Lung (tissue), 11 donors: ENCODE measurements at regions not wholly inside any gene's neighbourhood (a gene's known extent, or its start where the extent isn't known, plus 50 kb on each side); places are given as distances from the start of the nearest gene placed in this dataset.

Source experiments
- ATAC-seq: fragments of 200-7000 bp; cut with Tn5 transposase; one replicate; pipeline ENCODE4 v1.9.1; 2020; ENCODE audit warnings: moderate number of reproducible peaks; ENCODE audit not compliant: insufficient read depth, low FRiP score
- DNase-seq, 3 donors: peaks; one replicate each; pipeline ENCODE4 v3.0.0-alpha.2; 2013 to 2017
- H3K27ac ChIP-seq, 2 donors: one replicate each; pipeline ENCODE4 v1.5.1; 2013; ENCODE audit warnings: mild to moderate bottlenecking in 2 of 2, moderate library complexity in 2 of 2, control low read depth in 1 of 2, inconsistent platforms in 1 of 2, low read depth in 1 of 2, low read length in 1 of 2
- H3K27me3 ChIP-seq, 3 donors: one replicate each; pipeline ENCODE4 v1.5.1; 2013; ENCODE audit warnings: low read length in 2 of 3; ENCODE audit not compliant: control insufficient read depth in 3 of 3, insufficient read depth in 3 of 3
- H3K36me3 ChIP-seq, 4 donors: one replicate each; pipeline ENCODE4 v1.5.1; 2013; ENCODE audit warnings: low read length in 4 of 4, mild to moderate bottlenecking in 1 of 4, moderate library complexity in 1 of 4; ENCODE audit not compliant: control insufficient read depth in 4 of 4, insufficient read depth in 4 of 4
- H3K4me1 ChIP-seq, 5 donors: one replicate each; pipeline ENCODE4 v1.5.1; 2013; ENCODE audit warnings: low read length in 5 of 5, mild to moderate bottlenecking in 2 of 5, moderate library complexity in 1 of 5; ENCODE audit not compliant: control insufficient read depth in 5 of 5, insufficient read depth in 5 of 5
- H3K4me3 ChIP-seq: one replicate; pipeline ENCODE4 v1.5.1; 2013; ENCODE audit warnings: mild to moderate bottlenecking, control low read depth, moderate library complexity
- H3K9ac ChIP-seq, 2 donors: one replicate each; pipeline ENCODE4 v1.5.1; 2013; ENCODE audit warnings: low read length in 2 of 2, control low read depth in 1 of 2; ENCODE audit not compliant: insufficient read depth in 1 of 2
- H3K9me3 ChIP-seq, 4 donors: one replicate each; pipeline ENCODE4 v1.5.1; 2013; ENCODE audit warnings: low read length in 3 of 4, mild to moderate bottlenecking in 1 of 4, moderate library complexity in 1 of 4; ENCODE audit not compliant: control insufficient read depth in 4 of 4, insufficient read depth in 3 of 4
- CTCF ChIP-seq: IDR thresholded peaks from 2 replicates; pipeline ENCODE4 v1.5.1; 2012; ENCODE audit warnings: mild to moderate bottlenecking; ENCODE audit errors: control extremely low read depth, extremely low read depth
- WGBS, 2 donors: extraction: QIAGEN DNeasy Blood & Tissue Kit; methylation state at CpG; one replicate each; pipeline ENCODE4 v1.1.7; 2013; 5-methylcytosine and 5-hydroxymethylcytosine counted together
- donor health status: control.
- donor health status: control.
- donor health status: Bipolar disorder and iron deficiency.
- donor health status: healthy.
- donor health status: DM: yes; HTN: yes; CAD: no.

- no peak for TF ChIP-seq CTCF
- peaks cover 0 to 7% (median 0%) of the 10 kb centered on the region in 5 donors for H3K4me1 ChIP-seq
- no peak overlapping the region for H3K4me3 ChIP-seq
- no peak for DNase-seq
- 93 to 96% methylated on average over 1 of the region's 1 CpG for WGBS, 2 donors
- H3K9me3 ChIP-seq: no peaks in the 10 kb centered on the region
- ATAC-seq: no peak
- no peaks in the 10 kb centered on the region for H3K27me3 ChIP-seq
- no peaks in the 10 kb centered on the region for H3K36me3 ChIP-seq
- H3K9ac ChIP-seq: no peak overlapping the region
- H3K27ac ChIP-seq: no peak overlapping the region
Measured at GRCh38 chr3:81301230-81301629, 460.2 kb downstream of the GBE1 start.

DNA sequence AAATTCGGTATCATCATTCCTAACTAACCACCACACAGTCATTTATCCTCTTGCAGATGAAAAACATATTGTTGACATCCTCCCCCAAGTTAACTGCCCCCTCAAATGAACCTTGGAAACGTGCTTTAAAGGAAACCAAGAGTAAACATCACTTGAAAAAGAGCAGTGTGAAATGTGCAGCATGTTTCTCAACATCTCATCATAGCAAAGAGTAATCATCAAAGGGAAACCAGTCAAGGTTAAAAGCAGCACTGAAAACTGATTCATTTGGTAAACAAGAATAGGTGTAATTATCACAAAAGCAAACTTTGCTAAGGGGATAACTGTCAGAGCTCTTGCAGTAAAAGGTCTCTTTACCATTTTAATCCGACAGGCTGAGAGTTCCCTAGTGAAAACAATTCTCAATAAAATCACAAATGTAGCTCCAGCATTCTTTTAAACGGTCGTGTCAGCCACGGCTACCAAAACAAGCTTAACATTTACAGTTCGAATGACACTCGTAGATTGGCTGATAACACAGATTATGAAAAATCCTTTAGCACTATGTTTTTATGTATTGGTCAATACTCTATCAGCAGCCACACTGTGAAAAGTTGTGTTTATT lies 461.0 kb downstream of the GBE1 start:
- no peak overlapping the region for H3K27ac ChIP-seq
- ATAC-seq: no peak
- H3K9ac ChIP-seq: no peak overlapping the region
- H3K4me3 ChIP-seq: no peak overlapping the region
- no peaks in the 10 kb centered on the region for H3K36me3 ChIP-seq
- no peaks in the 10 kb centered on the region for H3K27me3 ChIP-seq
- H3K4me1 ChIP-seq: peaks cover 0 to 7% (median 0%) of the 10 kb centered on the region in 5 donors
- DNase-seq: peak in 1 of 3 donors; percentile 23
- 49 to 62% methylated on average over 8 of the region's 8 CpGs for WGBS, 2 donors
- TF ChIP-seq CTCF: no peak
- no peaks in the 10 kb centered on the region for H3K9me3 ChIP-seq

GRCh38 chr3:81299481-81299880 lies 462.0 kb downstream of the GBE1 start:
- H3K9ac ChIP-seq: no peak overlapping the region
- TF ChIP-seq CTCF: no peak
- ATAC-seq: no peak

More at GRCh38 chr3:81299481-81299880, 462.0 kb downstream of the GBE1 start:
- H3K27ac ChIP-seq: no peak overlapping the region
- no peaks in the 10 kb centered on the region for H3K27me3 ChIP-seq
- WGBS, 2 donors: 90 to 92% methylated on average over 3 of the region's 3 CpGs
- no peak overlapping the region for H3K4me3 ChIP-seq
- DNase-seq: no peak
- H3K36me3 ChIP-seq: no peaks in the 10 kb centered on the region
- no peaks in the 10 kb centered on the region for H3K9me3 ChIP-seq
- peaks cover 0 to 7% (median 0%) of the 10 kb centered on the region in 5 donors for H3K4me1 ChIP-seq
